ENCODE measurements at regions not wholly inside any gene's neighbourhood (a gene's known extent, or its start where the extent isn't known, plus 50 kb on each side); places are given as distances from the start of the nearest gene placed in this dataset.

- no peaks in the 10 kb centered on the region for H3K36me3 Mint-ChIP-seq (ENCODE audit: low read depth)
- no peaks in the 10 kb centered on the region for H3K4me1 Mint-ChIP-seq
- no peak overlapping the region for H3K4me3 Mint-ChIP-seq
- H3K27me3 Mint-ChIP-seq, result peaks cover 55% of the 10 kb centered on the region
- no peaks in the 10 kb centered on the region for H3K9me3 ChIP-seq (ENCODE audit: control insufficient read depth, low read length, poor library complexity, severe bottlenecking)
- no peak for ATAC-seq
- DNase-seq, result no peak
- H3K27ac Mint-ChIP-seq, result no peak overlapping the region
These were observed 251.1 kb downstream of the CYP26B1 start for GRCh38 chr2:71896385-71897136.

GRCh38 chr2:71895320-71896161 lies 252.1 kb downstream of the CYP26B1 start:
- H3K27ac Mint-ChIP-seq, result no peak overlapping the region
- no peak for DNase-seq
- H3K27me3 Mint-ChIP-seq, result peaks cover 65% of the 10 kb centered on the region
- no peaks in the 10 kb centered on the region for H3K36me3 Mint-ChIP-seq (ENCODE audit: low read depth)
- no peak overlapping the region for H3K4me3 Mint-ChIP-seq
- H3K4me1 Mint-ChIP-seq, result no peaks in the 10 kb centered on the region
- no peaks in the 10 kb centered on the region for H3K9me3 ChIP-seq (ENCODE audit: control insufficient read depth, low read length, poor library complexity, severe bottlenecking)
- ATAC-seq, result no peak

- no peak for DNase-seq
- Mint-ChIP-seq H3K27ac (no peak overlapping the region), H3K36me3 (ENCODE audit: low read depth) (no peaks in the 10 kb centered on the region), H3K27me3 (peaks cover 69% of the 10 kb centered on the region), H3K4me3 (no peak overlapping the region), H3K4me1 (no peaks in the 10 kb centered on the region)
- ATAC-seq, result no peak
- no peaks in the 10 kb centered on the region for H3K9me3 ChIP-seq (ENCODE audit: control insufficient read depth, low read length, poor library complexity, severe bottlenecking)
These were observed 253.4 kb downstream of the CYP26B1 start for GRCh38 chr2:71894261-71894660.

- no peaks in the 10 kb centered on the region for H3K9me3 ChIP-seq (ENCODE audit: control insufficient read depth, low read length, poor library complexity, severe bottlenecking)
- ATAC-seq, result no peak
- no peak overlapping the region for H3K4me3 Mint-ChIP-seq
- DNase-seq, result no peak
- H3K27me3 Mint-ChIP-seq, result peaks cover 68% of the 10 kb centered on the region
- H3K36me3 Mint-ChIP-seq (ENCODE audit: low read depth), result no peaks in the 10 kb centered on the region
- H3K27ac Mint-ChIP-seq, result no peak overlapping the region
- no peaks in the 10 kb centered on the region for H3K4me1 Mint-ChIP-seq
These were observed 254.0 kb downstream of the CYP26B1 start for GRCh38 chr2:71893646-71894045.

- Mint-ChIP-seq H3K27ac (no peak overlapping the region), H3K4me3 (no peak overlapping the region), H3K4me1 (no peaks in the 10 kb centered on the region), H3K36me3 (ENCODE audit: low read depth) (no peaks in the 10 kb centered on the region), H3K27me3 (peaks cover 66% of the 10 kb centered on the region)
- DNase-seq (no peak), ATAC-seq (no peak)
- H3K9me3 ChIP-seq (ENCODE audit: control insufficient read depth, low read length, poor library complexity, severe bottlenecking), result no peaks in the 10 kb centered on the region
These were observed 254.8 kb downstream of the CYP26B1 start for GRCh38 chr2:71892896-71893295.

- ATAC-seq, result no peak
- H3K27ac Mint-ChIP-seq, result no peak overlapping the region
- H3K27me3 Mint-ChIP-seq, result peaks cover 62% of the 10 kb centered on the region
- H3K4me1 Mint-ChIP-seq, result no peaks in the 10 kb centered on the region
- no peak overlapping the region for H3K4me3 Mint-ChIP-seq
- no peak for DNase-seq
- no peaks in the 10 kb centered on the region for H3K9me3 ChIP-seq (ENCODE audit: control insufficient read depth, low read length, poor library complexity, severe bottlenecking)
- H3K36me3 Mint-ChIP-seq (ENCODE audit: low read depth), result no peaks in the 10 kb centered on the region
These were observed 255.3 kb downstream of the CYP26B1 start for GRCh38 chr2:71892423-71892730.

GRCh38 chr2:71891719-71892422 lies 255.8 kb downstream of the CYP26B1 start:
- no peak overlapping the region for H3K27ac Mint-ChIP-seq
- H3K27me3 Mint-ChIP-seq, result peaks cover 57% of the 10 kb centered on the region
- DNase-seq (no peak), ATAC-seq (no peak)
- no peaks in the 10 kb centered on the region for H3K4me1 Mint-ChIP-seq
- no peaks in the 10 kb centered on the region for H3K36me3 Mint-ChIP-seq (ENCODE audit: low read depth)
- no peaks in the 10 kb centered on the region for H3K9me3 ChIP-seq (ENCODE audit: control insufficient read depth, low read length, poor library complexity, severe bottlenecking)
- H3K4me3 Mint-ChIP-seq, result no peak overlapping the region

GRCh38 chr2:71891155-71891554 lies 256.5 kb downstream of the CYP26B1 start:
- H3K4me3 Mint-ChIP-seq, result no peak overlapping the region
- no peak overlapping the region for H3K27ac Mint-ChIP-seq

GRCh38 chr2:71889759-71890684 lies 257.6 kb downstream of the CYP26B1 start:
- no peaks in the 10 kb centered on the region for H3K4me1 Mint-ChIP-seq
- peaks cover 41% of the 10 kb centered on the region for H3K27me3 Mint-ChIP-seq
- H3K36me3 Mint-ChIP-seq (ENCODE audit: low read depth), result no peaks in the 10 kb centered on the region
- ATAC-seq, result no peak
- no peaks in the 10 kb centered on the region for H3K9me3 ChIP-seq (ENCODE audit: control insufficient read depth, low read length, poor library complexity, severe bottlenecking)
- H3K4me3 Mint-ChIP-seq, result no peak overlapping the region
- no peak for DNase-seq
- no peak overlapping the region for H3K27ac Mint-ChIP-seq

More at GRCh38 chr2:71891155-71891554, 256.5 kb downstream of the CYP26B1 start:
- Mint-ChIP-seq H3K4me1 (no peaks in the 10 kb centered on the region), H3K36me3 (ENCODE audit: low read depth) (no peaks in the 10 kb centered on the region), H3K27me3 (peaks cover 50% of the 10 kb centered on the region)
- no peak for ATAC-seq
- no peaks in the 10 kb centered on the region for H3K9me3 ChIP-seq (ENCODE audit: control insufficient read depth, low read length, poor library complexity, severe bottlenecking)
- DNase-seq, result no peak

- DNase-seq, result no peak
- no peak overlapping the region for H3K4me3 Mint-ChIP-seq
- H3K27ac Mint-ChIP-seq, result no peak overlapping the region
- no peaks in the 10 kb centered on the region for H3K9me3 ChIP-seq (ENCODE audit: control insufficient read depth, low read length, poor library complexity, severe bottlenecking)
- no peak for ATAC-seq
- H3K36me3 Mint-ChIP-seq (ENCODE audit: low read depth), result no peaks in the 10 kb centered on the region
- H3K27me3 Mint-ChIP-seq, result peaks cover 40% of the 10 kb centered on the region
- no peaks in the 10 kb centered on the region for H3K4me1 Mint-ChIP-seq
These were observed 258.8 kb downstream of the CYP26B1 start for GRCh38 chr2:71888751-71889445.

GRCh38 chr2:71887196-71887595 lies 260.5 kb downstream of the CYP26B1 start:
- Mint-ChIP-seq H3K4me1 (no peaks in the 10 kb centered on the region), H3K27me3 (peaks cover 33% of the 10 kb centered on the region), H3K4me3 (no peak overlapping the region), H3K27ac (no peak overlapping the region), H3K36me3 (ENCODE audit: low read depth) (no peaks in the 10 kb centered on the region)
- DNase-seq (no peak), ATAC-seq (no peak)
- H3K9me3 ChIP-seq (ENCODE audit: control insufficient read depth, low read length, poor library complexity, severe bottlenecking), result no peaks in the 10 kb centered on the region

- no peak overlapping the region for H3K4me3 Mint-ChIP-seq
- no peaks in the 10 kb centered on the region for H3K4me1 Mint-ChIP-seq
- ATAC-seq, result no peak
These were observed 261.4 kb downstream of the CYP26B1 start for GRCh38 chr2:71886241-71886640.

More at GRCh38 chr2:71886241-71886640, 261.4 kb downstream of the CYP26B1 start:
- Mint-ChIP-seq H3K36me3 (ENCODE audit: low read depth) (no peaks in the 10 kb centered on the region), H3K27ac (no peak overlapping the region), H3K27me3 (peaks cover 24% of the 10 kb centered on the region)
- no peaks in the 10 kb centered on the region for H3K9me3 ChIP-seq (ENCODE audit: control insufficient read depth, low read length, poor library complexity, severe bottlenecking)
- no peak for DNase-seq
